Prostate gland (tissue), 2 donors: ENCODE measurements at regions not wholly inside any gene's neighbourhood (a gene's known extent, or its start where the extent isn't known, plus 50 kb on each side); places are given as distances from the start of the nearest gene placed in this dataset.

Experiments used
- POLR2A ChIP-seq: fragments of 450-650 bp; IDR thresholded peaks from one replicate; pipeline ENCODE4 v1.6.1; 2016; ENCODE audit warnings: antibody characterized with exemption, mild to moderate bottlenecking
- TF ChIP-seq, protein P1 (sequence below), 4 experiments: fragments of 200-600 bp in 2 of 4; fragments of 450-650 bp in 2 of 4; sonication (generic) in 2 of 4; IDR thresholded peaks; 1 replicate in 3 of 4; 2 replicates in 1 of 4; pipeline ENCODE4 v1.5.1; 2016 to 2019; ENCODE audit warnings: antibody characterized with exemption in 4 of 4, mild to moderate bottlenecking in 2 of 4, moderate library complexity in 2 of 4

DNA sequence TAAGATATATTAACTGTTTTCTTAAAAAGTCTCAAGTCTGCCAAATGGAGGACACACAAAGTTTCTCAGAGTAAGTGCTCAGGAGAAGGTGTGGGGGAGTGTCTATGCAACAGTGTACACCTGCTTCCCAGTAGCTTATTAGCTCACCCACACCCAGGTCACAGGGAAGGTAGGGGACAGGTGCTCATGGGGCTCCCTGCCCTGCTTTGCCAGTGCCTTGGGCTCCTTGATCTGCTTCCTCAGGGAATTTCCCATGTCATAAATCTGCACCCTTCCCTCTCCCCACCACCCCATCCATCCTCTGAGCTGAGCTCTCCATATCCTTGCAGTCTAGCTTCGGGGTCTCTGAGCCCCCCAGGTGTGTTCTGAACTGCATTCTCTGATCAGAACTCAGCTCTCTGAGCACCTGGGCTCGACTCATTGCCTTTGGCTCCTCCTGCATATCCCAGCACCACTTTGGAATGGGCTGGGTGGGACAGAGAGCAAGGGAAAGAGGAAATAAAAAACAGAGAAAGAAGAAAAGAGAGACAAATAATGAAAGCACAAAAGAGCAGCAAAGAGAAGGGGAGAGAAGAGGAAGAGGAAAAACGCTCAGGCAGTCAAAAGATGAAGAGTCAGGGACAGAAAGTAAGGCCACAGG lies 87.0 kb upstream of the ATP1B1 start:
- no peak for TF ChIP-seq POLR2A
- TF ChIP-seq, protein P1, sequence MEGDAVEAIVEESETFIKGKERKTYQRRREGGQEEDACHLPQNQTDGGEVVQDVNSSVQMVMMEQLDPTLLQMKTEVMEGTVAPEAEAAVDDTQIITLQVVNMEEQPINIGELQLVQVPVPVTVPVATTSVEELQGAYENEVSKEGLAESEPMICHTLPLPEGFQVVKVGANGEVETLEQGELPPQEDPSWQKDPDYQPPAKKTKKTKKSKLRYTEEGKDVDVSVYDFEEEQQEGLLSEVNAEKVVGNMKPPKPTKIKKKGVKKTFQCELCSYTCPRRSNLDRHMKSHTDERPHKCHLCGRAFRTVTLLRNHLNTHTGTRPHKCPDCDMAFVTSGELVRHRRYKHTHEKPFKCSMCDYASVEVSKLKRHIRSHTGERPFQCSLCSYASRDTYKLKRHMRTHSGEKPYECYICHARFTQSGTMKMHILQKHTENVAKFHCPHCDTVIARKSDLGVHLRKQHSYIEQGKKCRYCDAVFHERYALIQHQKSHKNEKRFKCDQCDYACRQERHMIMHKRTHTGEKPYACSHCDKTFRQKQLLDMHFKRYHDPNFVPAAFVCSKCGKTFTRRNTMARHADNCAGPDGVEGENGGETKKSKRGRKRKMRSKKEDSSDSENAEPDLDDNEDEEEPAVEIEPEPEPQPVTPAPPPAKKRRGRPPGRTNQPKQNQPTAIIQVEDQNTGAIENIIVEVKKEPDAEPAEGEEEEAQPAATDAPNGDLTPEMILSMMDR (IDR thresholded peaks at IDR 0.05), result no peak
